GM12878 (cell line): ENCODE measurements at regions not wholly inside any gene's neighbourhood (a gene's known extent, or its start where the extent isn't known, plus 50 kb on each side); places are given as distances from the start of the nearest gene placed in this dataset.

Experiments
- ATAC-seq: fragments of 200-7000 bp; cut with Tn5 transposase; 3 replicates; pipeline ENCODE4 v1.9.1; 2020; ENCODE audit warnings: mild to moderate bottlenecking, moderate library complexity
- BruUV-seq: library from RNA; stranded (reverse); fragments of 400-500 nt; replicated peaks from 2 replicates; lab custom pipeline; 2021; lab: Mats Ljungman, UMichigan
- CTCF ChIA-PET: fragments of 300-600 bp; sonication (Branson Sonifier 250); formaldehyde crosslinking; extraction: SDS; loops from one replicate; lab custom pipeline; 2021; ENCODE audit warnings: inconsistent platforms; lab: Yijun Ruan, JAX
- POLR2A ChIA-PET: fragments of 350-600 bp; formaldehyde crosslinking; extraction: SDS; loops from one replicate; lab custom pipeline; 2021; ENCODE audit warnings: inconsistent platforms; lab: Charles Lee
- RAD21 ChIA-PET: fragments of 300-600 bp; sonication (Branson Sonifier 250); formaldehyde crosslinking; loops from one replicate; lab custom pipeline; 2023; ENCODE audit warnings: antibody characterized with exemption; ENCODE audit not compliant: unreplicated experiment; lab: Charles Lee
- SMC1A ChIA-PET: fragments of 300-600 bp; sonication (Branson Sonifier 250); formaldehyde crosslinking; loops from one replicate; lab custom pipeline; 2023; ENCODE audit not compliant: unreplicated experiment, uncharacterized antibody; lab: Charles Lee
- DNase-seq: peaks from one replicate; pipeline ENCODE4 v3.0.0-alpha.2; 2011; ENCODE audit warnings: low read depth, low spot score
- FAIRE-seq: peaks from 3 replicates; lab custom pipeline; 2011; peaks lifted over from hg19 to GRCh38; lab: Jason Lieb, UNC
- H2AFZ ChIP-seq: 2 replicates; pipeline ENCODE4 v1.6.0; 2011; ENCODE audit warnings: low read depth, low read length, control low read depth; ENCODE audit not compliant: control insufficient read depth
- H3K27ac ChIP-seq: 2 replicates; pipeline ENCODE4 v1.5.1; 2011; ENCODE audit warnings: control low read depth; ENCODE audit not compliant: control insufficient read depth, insufficient read depth
- H3K27me3 ChIP-seq, 2 experiments: replicated peaks in 1 of 2; 2 replicates each; pipeline versions ENCODE4 v1.6.0 to v1.6.1; 2011; ENCODE audit warnings: low read length in 1 of 2; ENCODE audit not compliant: control insufficient read depth in 2 of 2, insufficient read depth in 2 of 2
- H3K36me3 ChIP-seq, 2 experiments: 2 replicates each; pipeline ENCODE4 v1.5.1; 2011; ENCODE audit warnings: low read length in 1 of 2; ENCODE audit not compliant: control insufficient read depth in 2 of 2, insufficient read depth in 2 of 2
- H3K4me1 ChIP-seq: 2 replicates; pipeline ENCODE4 v1.6.1; 2011; ENCODE audit warnings: mild to moderate bottlenecking, low read length, moderate library complexity, mixed read lengths; ENCODE audit not compliant: control insufficient read depth, insufficient read depth
- H3K4me2 ChIP-seq: 2 replicates; pipeline ENCODE4 v1.6.0; 2011; ENCODE audit warnings: control low read depth; ENCODE audit not compliant: control insufficient read depth, insufficient read depth
- H3K4me3 ChIP-seq: fragments of 200-600 bp; sonication (generic); 2 replicates; pipeline ENCODE4 v1.5.1; 2016
- H3K79me2 ChIP-seq: 2 replicates; pipeline ENCODE4 v1.6.0; 2011; ENCODE audit warnings: low read length; ENCODE audit not compliant: control insufficient read depth, insufficient read depth
- H3K9ac ChIP-seq: 2 replicates; pipeline ENCODE4 v1.8.0; 2011; ENCODE audit warnings: low read length, control low read depth, mixed read lengths; ENCODE audit not compliant: control insufficient read depth, insufficient read depth
- H3K9me3 ChIP-seq: replicated peaks from 3 replicates; pipeline ENCODE4 v1.5.1; 2011; ENCODE audit warnings: mild to moderate bottlenecking, low read length; ENCODE audit not compliant: control insufficient read depth, insufficient read depth
- H4K20me1 ChIP-seq: 2 replicates; pipeline ENCODE4 v1.6.0; 2011; ENCODE audit not compliant: control insufficient read depth, insufficient read depth
- CREB1 ChIP-seq: IDR thresholded peaks from 2 replicates; pipeline ENCODE4 v1.6.1; 2012; ENCODE audit warnings: low read depth, mild to moderate bottlenecking, inconsistent platforms
- FOXK2 ChIP-seq: fragments of 450-650 bp; IDR thresholded peaks from 2 replicates; pipeline ENCODE4 v1.6.1; 2017; ENCODE audit warnings: mild to moderate bottlenecking, moderate library complexity
- TCF12 ChIP-seq: IDR thresholded peaks from 2 replicates; pipeline ENCODE4 v1.6.1; 2011; ENCODE audit warnings: low read depth, mild to moderate bottlenecking, low read length
- WGBS: methylation state at CpG from one replicate; pipeline ENCODE4 v1.1.6; 2016; ENCODE audit warnings: low lambda C conversion rate; ENCODE audit not compliant: insufficient replicate concordance, insufficient coverage; ENCODE audit errors: missing lambda C conversion rate; 5-methylcytosine and 5-hydroxymethylcytosine counted together
- in situ Hi-C: fragments of 300-500 bp; cut with MboI; formaldehyde crosslinking; loops from 9 replicates; pipeline ENCODE4 v1.14.3; 2018; ENCODE audit warnings: mixed read lengths
- intact Hi-C: fragments of 100-400 bp; cut with micrococcal nuclease; formaldehyde crosslinking; loops from one replicate; pipeline ENCODE4 v1.14.2; 2022; ENCODE audit not compliant: unreplicated experiment
- TF ChIP-seq, protein P1 (sequence below): fragments of 450-650 bp; formaldehyde crosslinking; IDR thresholded peaks from 2 replicates; pipeline ENCODE4 v1.5.0; 2022; ENCODE audit warnings: mild to moderate bottlenecking, missing genetic modification characterization
- TF ChIP-seq, protein P2 (sequence below): IDR thresholded peaks from 2 replicates; pipeline ENCODE4 v1.6.1; 2011; ENCODE audit warnings: low read depth, mild to moderate bottlenecking, low read length, moderate library complexity, borderline replicate concordance; ENCODE audit errors: extremely low read depth

DNA sequence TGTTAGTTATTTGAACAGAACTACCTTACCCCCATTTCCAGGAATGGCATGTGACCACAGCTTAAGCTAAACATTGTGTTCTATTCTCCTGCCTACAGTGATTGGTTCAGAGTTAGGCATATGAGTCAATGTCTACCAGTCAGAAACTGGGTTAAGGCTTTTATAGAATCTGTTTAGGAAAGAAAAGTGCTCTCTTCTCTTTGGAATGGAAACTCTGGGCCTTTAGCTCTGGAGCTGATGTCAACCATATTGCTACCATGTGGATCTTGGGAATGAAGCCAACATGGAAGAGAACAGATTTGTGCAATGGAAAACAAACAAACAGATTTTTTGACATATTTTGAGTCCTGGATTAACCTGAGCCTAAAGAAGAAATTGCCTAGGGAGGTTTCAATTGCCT is 488.9 kb upstream of the TNC start (continued):
- TF ChIP-seq, protein P1, sequence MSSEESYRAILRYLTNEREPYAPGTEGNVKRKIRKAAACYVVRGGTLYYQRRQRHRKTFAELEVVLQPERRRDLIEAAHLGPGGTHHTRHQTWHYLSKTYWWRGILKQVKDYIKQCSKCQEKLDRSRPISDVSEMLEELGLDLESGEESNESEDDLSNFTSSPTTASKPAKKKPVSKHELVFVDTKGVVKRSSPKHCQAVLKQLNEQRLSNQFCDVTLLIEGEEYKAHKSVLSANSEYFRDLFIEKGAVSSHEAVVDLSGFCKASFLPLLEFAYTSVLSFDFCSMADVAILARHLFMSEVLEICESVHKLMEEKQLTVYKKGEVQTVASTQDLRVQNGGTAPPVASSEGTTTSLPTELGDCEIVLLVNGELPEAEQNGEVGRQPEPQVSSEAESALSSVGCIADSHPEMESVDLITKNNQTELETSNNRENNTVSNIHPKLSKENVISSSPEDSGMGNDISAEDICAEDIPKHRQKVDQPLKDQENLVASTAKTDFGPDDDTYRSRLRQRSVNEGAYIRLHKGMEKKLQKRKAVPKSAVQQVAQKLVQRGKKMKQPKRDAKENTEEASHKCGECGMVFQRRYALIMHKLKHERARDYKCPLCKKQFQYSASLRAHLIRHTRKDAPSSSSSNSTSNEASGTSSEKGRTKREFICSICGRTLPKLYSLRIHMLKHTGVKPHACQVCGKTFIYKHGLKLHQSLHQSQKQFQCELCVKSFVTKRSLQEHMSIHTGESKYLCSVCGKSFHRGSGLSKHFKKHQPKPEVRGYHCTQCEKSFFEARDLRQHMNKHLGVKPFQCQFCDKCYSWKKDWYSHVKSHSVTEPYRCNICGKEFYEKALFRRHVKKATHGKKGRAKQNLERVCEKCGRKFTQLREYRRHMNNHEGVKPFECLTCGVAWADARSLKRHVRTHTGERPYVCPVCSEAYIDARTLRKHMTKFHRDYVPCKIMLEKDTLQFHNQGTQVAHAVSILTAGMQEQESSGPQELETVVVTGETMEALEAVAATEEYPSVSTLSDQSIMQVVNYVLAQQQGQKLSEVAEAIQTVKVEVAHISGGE (CRISPR knock-in tag): no peak

DNA sequence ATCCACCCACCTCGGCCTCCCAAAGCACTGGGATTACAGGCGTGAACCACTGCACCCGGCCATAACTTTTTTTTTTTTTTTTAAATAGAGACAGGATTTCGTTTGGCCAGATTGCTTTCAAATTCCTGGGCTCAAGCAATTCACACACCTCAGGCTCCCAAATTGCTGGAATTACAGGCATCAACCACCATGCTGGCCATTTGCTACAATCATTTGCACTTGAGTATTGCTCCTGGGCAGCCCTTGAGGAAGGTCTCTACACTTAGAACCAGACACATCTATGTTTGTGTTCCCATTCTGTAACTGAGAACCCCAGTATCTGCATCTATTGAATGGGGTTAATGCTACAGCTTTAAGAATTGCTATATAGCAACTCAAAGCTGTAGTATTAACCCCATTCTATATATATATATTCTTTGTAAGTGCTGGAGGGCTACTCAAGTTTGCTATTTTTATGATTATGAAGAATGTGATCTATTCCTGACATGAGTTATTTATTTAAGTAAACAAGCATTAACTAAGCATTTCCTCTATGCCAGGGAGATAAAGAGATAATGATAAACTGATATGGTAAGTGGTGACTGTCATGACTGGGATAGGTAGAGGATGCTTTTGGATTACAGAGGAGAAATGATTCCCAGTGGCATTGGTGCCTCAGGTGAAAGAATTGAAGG is 496.5 kb upstream of the TNC start:
- intact Hi-C loops: no loop called here
- 48% methylated on average over 4 of the region's 4 CpGs for WGBS
- Histone ChIP-seq H3K79me2 (no peaks in the 10 kb centered on the region), H3K9ac (no peak overlapping the region), H3K4me3 (no peak overlapping the region), H3K4me2 (no peak overlapping the region), H3K27me3 (no peaks in the 10 kb centered on the region), H3K36me3 (no peaks in the 10 kb centered on the region), H3K4me1 (no peaks in the 10 kb centered on the region), H4K20me1 (no peaks in the 10 kb centered on the region), H3K27ac (no peak overlapping the region), H2AFZ (no peak overlapping the region), H3K9me3 (no peaks in the 10 kb centered on the region)
- ATAC-seq (no peak), DNase-seq (no peak), FAIRE-seq (no peak)
- CTCF ChIA-PET: interaction anchor here (1.5 kb wide), 1 partner anchor 24 kb away, joined by 5 read pairs; no protein-coding TSS in a partner anchor
- in situ Hi-C loops: no loop called here
- TF ChIP-seq TCF12: no peak
- TF ChIP-seq, protein P2, sequence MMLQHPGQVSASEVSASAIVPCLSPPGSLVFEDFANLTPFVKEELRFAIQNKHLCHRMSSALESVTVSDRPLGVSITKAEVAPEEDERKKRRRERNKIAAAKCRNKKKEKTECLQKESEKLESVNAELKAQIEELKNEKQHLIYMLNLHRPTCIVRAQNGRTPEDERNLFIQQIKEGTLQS: no peak
- no peak for TF ChIP-seq CREB1
- TF ChIP-seq FOXK2: no peak
- RAD21 ChIA-PET: no interaction called here
- BruUV-seq: no TSS peak
- SMC1A ChIA-PET: no interaction called here
- POLR2A ChIA-PET: interaction anchor here (0.5 kb wide), 1 partner anchor 341 kb away, joined by 4 read pairs; no protein-coding TSS in a partner anchor
